ENCODE measurements at regions not wholly inside any gene's neighbourhood (a gene's known extent, or its start where the extent isn't known, plus 50 kb on each side); places are given as distances from the start of the nearest gene placed in this dataset.
"Not testable (repeated sequence)": the region's sequence is repeated elsewhere in the genome, so short reads cannot be mapped to it uniquely, and the experiment has no call there.

DNA sequence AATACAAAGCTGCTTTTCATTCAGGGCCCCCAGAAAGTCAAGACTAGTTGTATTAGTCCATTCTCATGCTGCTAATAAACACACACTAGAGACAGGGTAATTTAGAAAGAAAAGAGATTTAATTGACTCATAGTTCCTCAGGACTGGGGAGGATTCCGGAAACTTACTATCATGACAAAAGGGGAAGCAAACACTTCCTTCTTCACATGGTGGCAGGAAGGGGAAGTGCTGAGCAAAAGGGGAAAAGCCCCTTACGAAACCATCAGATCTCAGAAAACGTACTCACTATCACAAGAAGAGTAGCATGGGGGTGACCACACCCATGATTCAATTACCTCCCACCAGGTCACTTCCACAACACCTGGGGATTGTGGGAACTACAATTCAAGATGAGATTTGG is 373.8 kb upstream of the FRG1 start:
- CTCF ChIA-PET; ATAC-seq; H3K27ac ChIP-seq (ENCODE audit: low read length); H3K27me3 ChIP-seq (ENCODE audit: control insufficient read depth, insufficient read depth, low read length); POLR2A ChIA-PET; H3K4me3 ChIP-seq (ENCODE audit: low read depth in 2 of 2, low read length in 2 of 2); H3K9me3 ChIP-seq (ENCODE audit: control insufficient read depth, insufficient read depth, low read depth, low read length); DNase-seq (ENCODE audit: low read depth, low spot score); intact Hi-C loops (cut with micrococcal nuclease; ENCODE audit: unreplicated experiment); BruUV-seq (replicated peaks); H3K36me3 ChIP-seq (ENCODE audit: control insufficient read depth, insufficient read depth, low read length); in situ Hi-C loops (cut with HindIII; ENCODE audit: low pct_unique_long_range_greater_than_20kb, low sequenced_read_pairs); H3K4me1 ChIP-seq (ENCODE audit: control insufficient read depth, insufficient read depth, low read length): not testable (repeated sequence)

DNA sequence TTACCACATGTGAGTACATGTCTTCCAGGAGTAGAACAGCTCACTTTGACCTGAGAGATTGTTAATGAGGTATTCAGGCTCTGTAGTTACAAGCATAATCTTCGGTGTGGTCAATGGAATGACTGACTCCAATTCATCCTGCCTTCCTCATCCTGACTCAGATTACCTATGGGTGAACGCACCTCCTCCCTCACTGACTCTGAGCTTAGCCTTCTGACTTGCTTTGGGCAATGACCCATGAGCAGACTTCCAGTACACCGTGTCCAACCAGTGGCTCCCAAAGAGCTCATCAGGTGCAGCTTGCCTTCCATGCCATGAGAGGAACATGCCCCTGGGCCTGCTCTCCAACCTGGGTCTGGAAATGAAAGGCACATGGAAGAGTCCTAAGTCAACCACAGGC is 361.0 kb upstream of the FRG1 start:
- H3K27me3 ChIP-seq (ENCODE audit: control insufficient read depth, insufficient read depth, low read length); ATAC-seq; H3K36me3 ChIP-seq (ENCODE audit: control insufficient read depth, insufficient read depth, low read length); intact Hi-C loops (cut with micrococcal nuclease; ENCODE audit: unreplicated experiment); H3K4me1 ChIP-seq (ENCODE audit: control insufficient read depth, insufficient read depth, low read length); H3K4me3 ChIP-seq (ENCODE audit: low read depth in 2 of 2, low read length in 2 of 2); DNase-seq (ENCODE audit: low read depth, low spot score); BruUV-seq (replicated peaks); in situ Hi-C loops (cut with HindIII; ENCODE audit: low pct_unique_long_range_greater_than_20kb, low sequenced_read_pairs); H3K27ac ChIP-seq (ENCODE audit: low read length); CTCF ChIA-PET; POLR2A ChIA-PET; H3K9me3 ChIP-seq (ENCODE audit: control insufficient read depth, insufficient read depth, low read depth, low read length): not testable (repeated sequence)

DNA sequence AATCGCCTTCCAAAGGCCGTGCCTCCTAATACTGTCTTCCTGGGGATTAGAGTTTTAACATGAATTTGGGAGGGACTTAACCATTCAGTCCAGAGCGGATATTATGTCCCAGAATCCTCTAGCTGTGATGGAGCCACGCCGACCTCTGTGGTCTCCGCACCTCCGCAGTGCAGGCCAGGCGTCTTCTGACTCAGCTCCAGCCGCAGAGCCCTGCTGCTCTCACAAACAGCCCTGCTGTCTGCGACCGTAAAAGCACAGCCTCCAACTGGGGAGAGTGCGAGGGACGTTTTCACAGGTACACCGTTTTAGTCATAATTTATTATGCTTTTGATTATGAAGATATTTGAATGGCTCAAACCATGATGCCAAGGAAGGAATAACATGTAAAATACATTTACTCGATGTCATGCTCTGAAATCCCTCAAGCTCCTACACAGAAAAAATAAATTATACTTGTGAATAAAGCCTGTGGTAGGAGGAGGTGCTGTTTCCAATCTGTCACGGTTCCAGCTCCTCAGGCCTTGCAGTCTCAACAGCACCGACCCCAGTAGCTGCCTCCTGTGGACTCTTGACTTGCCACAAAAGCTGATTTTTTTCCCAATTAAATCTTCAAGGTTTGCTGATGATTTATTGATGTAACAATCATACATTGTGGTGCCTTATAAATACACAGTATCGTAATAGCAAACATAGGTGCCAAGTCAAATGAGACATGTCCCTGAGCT is 353.6 kb upstream of the FRG1 start:
- in situ Hi-C loops (cut with HindIII; ENCODE audit: low pct_unique_long_range_greater_than_20kb, low sequenced_read_pairs): not testable (repeated sequence)

DNA sequence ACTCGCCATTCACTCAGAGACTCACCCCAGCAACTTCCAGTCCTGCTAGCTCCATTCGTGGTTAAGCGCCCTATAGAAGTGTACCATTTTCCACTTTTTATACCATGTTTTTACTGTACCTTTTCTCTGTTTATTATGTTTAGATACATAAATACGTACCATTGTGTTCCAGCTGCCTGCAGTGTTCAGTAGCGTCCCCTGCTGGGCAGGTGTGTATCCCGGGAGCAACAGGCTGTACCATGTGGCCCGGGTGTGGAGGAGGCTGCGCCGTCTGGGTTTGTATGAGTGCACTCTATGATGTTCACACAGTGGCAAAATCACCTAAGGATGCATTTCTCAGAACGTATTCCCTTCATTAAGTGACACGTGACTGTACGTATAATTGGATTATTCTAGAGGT is 351.5 kb upstream of the FRG1 start:
- intact Hi-C loops (cut with micrococcal nuclease; ENCODE audit: unreplicated experiment); ATAC-seq; CTCF ChIA-PET; BruUV-seq (replicated peaks); POLR2A ChIA-PET; H3K4me1 ChIP-seq (ENCODE audit: control insufficient read depth, insufficient read depth, low read length); in situ Hi-C loops (cut with HindIII; ENCODE audit: low pct_unique_long_range_greater_than_20kb, low sequenced_read_pairs); H3K27ac ChIP-seq (ENCODE audit: low read length); H3K9me3 ChIP-seq (ENCODE audit: control insufficient read depth, insufficient read depth, low read depth, low read length); H3K36me3 ChIP-seq (ENCODE audit: control insufficient read depth, insufficient read depth, low read length); H3K4me3 ChIP-seq (ENCODE audit: low read depth in 2 of 2, low read length in 2 of 2); DNase-seq (ENCODE audit: low read depth, low spot score); H3K27me3 ChIP-seq (ENCODE audit: control insufficient read depth, insufficient read depth, low read length): not testable (repeated sequence)

More for the DNA sequence above, 353.6 kb upstream of the FRG1 start:
- H3K27me3 ChIP-seq (ENCODE audit: control insufficient read depth, insufficient read depth, low read length); H3K9me3 ChIP-seq (ENCODE audit: control insufficient read depth, insufficient read depth, low read depth, low read length); H3K4me1 ChIP-seq (ENCODE audit: control insufficient read depth, insufficient read depth, low read length); intact Hi-C loops (cut with micrococcal nuclease; ENCODE audit: unreplicated experiment); ATAC-seq; POLR2A ChIA-PET; BruUV-seq (replicated peaks); H3K4me3 ChIP-seq (ENCODE audit: low read depth in 2 of 2, low read length in 2 of 2); CTCF ChIA-PET; H3K27ac ChIP-seq (ENCODE audit: low read length); DNase-seq (ENCODE audit: low read depth, low spot score); H3K36me3 ChIP-seq (ENCODE audit: control insufficient read depth, insufficient read depth, low read length): not testable (repeated sequence)

DNA sequence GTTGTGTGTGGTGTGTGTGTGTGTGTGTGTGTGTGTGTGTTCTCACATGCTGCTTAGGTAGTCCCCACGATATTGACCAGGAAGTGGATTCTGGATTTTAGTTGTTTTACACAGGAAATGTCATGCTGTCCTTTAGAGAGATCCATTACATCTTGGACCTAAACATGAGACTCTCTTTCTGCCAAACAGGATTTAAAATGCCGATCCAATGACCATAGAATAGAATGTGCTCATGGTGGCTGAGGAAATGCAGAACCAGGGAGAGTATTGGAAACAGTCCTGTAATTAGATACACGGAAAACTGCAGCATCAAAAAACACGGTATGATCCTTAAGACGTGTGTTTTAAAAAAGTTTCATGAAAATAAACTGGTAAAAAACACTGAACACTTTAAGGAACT is 347.8 kb upstream of the FRG1 start:
- ChIA-PET CTCF (no interaction called here), POLR2A (no interaction called here)
- no peaks in the 10 kb centered on the region for H3K9me3 ChIP-seq (ENCODE audit: control insufficient read depth, insufficient read depth, low read depth, low read length)
- intact Hi-C loops (cut with micrococcal nuclease; ENCODE audit: unreplicated experiment): no loop called here
- no peaks in the 10 kb centered on the region for H3K27me3 ChIP-seq (ENCODE audit: control insufficient read depth, insufficient read depth, low read length)
- in situ Hi-C loops (cut with HindIII; ENCODE audit: low pct_unique_long_range_greater_than_20kb, low sequenced_read_pairs): no loop called here
- H3K4me3 ChIP-seq (ENCODE audit: low read depth in 2 of 2, low read length in 2 of 2): no peak overlapping the region
- ATAC-seq (no peak), DNase-seq (ENCODE audit: low read depth, low spot score) (no peak)
- no peak for TF ChIP-seq SIN3A (IDR thresholded peaks at IDR 0.05; ENCODE audit: borderline replicate concordance, insufficient read depth, low read depth, low read length)
- TF ChIP-seq, protein P1, sequence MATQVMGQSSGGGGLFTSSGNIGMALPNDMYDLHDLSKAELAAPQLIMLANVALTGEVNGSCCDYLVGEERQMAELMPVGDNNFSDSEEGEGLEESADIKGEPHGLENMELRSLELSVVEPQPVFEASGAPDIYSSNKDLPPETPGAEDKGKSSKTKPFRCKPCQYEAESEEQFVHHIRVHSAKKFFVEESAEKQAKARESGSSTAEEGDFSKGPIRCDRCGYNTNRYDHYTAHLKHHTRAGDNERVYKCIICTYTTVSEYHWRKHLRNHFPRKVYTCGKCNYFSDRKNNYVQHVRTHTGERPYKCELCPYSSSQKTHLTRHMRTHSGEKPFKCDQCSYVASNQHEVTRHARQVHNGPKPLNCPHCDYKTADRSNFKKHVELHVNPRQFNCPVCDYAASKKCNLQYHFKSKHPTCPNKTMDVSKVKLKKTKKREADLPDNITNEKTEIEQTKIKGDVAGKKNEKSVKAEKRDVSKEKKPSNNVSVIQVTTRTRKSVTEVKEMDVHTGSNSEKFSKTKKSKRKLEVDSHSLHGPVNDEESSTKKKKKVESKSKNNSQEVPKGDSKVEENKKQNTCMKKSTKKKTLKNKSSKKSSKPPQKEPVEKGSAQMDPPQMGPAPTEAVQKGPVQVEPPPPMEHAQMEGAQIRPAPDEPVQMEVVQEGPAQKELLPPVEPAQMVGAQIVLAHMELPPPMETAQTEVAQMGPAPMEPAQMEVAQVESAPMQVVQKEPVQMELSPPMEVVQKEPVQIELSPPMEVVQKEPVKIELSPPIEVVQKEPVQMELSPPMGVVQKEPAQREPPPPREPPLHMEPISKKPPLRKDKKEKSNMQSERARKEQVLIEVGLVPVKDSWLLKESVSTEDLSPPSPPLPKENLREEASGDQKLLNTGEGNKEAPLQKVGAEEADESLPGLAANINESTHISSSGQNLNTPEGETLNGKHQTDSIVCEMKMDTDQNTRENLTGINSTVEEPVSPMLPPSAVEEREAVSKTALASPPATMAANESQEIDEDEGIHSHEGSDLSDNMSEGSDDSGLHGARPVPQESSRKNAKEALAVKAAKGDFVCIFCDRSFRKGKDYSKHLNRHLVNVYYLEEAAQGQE (IDR thresholded peaks at IDR 0.05; ENCODE audit: insufficient read depth in 1 of 2, low read depth in 2 of 2, low read length in 1 of 2): no peak
- TF ChIP-seq, protein P2, sequence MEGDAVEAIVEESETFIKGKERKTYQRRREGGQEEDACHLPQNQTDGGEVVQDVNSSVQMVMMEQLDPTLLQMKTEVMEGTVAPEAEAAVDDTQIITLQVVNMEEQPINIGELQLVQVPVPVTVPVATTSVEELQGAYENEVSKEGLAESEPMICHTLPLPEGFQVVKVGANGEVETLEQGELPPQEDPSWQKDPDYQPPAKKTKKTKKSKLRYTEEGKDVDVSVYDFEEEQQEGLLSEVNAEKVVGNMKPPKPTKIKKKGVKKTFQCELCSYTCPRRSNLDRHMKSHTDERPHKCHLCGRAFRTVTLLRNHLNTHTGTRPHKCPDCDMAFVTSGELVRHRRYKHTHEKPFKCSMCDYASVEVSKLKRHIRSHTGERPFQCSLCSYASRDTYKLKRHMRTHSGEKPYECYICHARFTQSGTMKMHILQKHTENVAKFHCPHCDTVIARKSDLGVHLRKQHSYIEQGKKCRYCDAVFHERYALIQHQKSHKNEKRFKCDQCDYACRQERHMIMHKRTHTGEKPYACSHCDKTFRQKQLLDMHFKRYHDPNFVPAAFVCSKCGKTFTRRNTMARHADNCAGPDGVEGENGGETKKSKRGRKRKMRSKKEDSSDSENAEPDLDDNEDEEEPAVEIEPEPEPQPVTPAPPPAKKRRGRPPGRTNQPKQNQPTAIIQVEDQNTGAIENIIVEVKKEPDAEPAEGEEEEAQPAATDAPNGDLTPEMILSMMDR (IDR thresholded peaks at IDR 0.05): no peak
- no peaks in the 10 kb centered on the region for H3K4me1 ChIP-seq (ENCODE audit: control insufficient read depth, insufficient read depth, low read length)
- no TSS peak for BruUV-seq (replicated peaks)
- H3K27ac ChIP-seq (ENCODE audit: low read length): no peak overlapping the region
- H3K36me3 ChIP-seq (ENCODE audit: control insufficient read depth, insufficient read depth, low read length): no peaks in the 10 kb centered on the region
